Tongue (tissue), 1 donor: ENCODE measurements at regions not wholly inside any gene's neighbourhood (a gene's known extent, or its start where the extent isn't known, plus 50 kb on each side); places are given as distances from the start of the nearest gene placed in this dataset.

ENCODE experiments used
- DNase-seq: peaks from one replicate; pipeline ENCODE4 v3.0.0-alpha.2; 2015

DNA sequence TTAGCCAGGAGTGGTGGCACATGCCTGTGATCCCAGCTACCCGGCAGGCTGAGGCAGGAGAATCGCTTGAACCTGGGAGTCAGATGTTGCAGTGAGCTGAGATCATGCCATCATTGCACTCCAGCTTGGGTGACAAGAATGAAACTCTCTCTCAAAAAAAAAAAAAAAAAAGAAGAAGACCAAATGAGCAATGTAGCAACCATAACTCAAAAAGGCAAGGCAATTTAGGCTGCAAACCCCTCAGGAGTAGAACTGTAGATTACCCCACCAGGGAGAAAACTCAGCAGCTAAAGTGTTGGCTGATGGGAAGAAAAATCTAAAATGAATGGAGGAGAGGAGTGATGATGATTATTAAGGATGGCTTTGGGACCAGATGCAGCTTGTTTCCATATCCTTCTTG is 256.7 kb upstream of the UBASH3B start:
- no peak for DNase-seq

DNA sequence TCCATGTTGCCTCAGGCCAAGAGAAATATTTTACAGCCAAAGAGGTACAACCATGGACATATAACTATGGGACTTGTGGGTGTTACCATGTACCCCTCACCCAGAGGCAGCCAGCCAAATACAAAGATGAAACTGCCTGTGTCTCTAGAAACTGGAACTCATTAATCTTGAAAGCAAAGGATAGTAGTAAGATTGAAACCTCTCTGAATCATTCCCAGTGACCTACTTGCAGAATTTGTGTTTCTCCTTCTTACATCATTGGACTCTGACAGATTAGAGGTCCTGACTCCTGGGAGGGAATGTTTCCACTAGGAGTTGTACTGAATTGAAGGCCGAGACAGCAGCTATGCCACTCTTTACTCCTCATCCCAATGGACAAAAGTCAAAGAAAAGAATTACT is 257.4 kb upstream of the UBASH3B start:
- DNase-seq: no peak

DNA sequence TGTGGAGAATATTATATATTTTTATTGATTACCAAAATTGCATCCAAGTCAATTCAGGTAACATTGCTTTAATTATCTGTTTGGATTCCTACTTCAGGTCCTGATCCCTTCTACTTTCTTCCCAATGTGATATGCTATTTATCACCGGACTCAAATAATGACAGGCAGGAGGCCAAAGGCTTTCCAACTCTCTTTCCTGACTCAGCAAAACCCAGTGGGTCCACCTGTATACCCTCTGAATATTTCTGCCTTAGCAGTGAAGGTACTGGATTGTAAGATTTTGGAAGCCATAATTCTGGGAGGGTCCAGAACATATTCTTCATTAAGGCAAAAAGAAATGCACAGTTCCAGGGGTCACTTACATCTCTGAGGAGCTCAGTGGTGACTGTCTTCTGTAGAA is 260.2 kb upstream of the UBASH3B start:
- no peak for DNase-seq

DNA sequence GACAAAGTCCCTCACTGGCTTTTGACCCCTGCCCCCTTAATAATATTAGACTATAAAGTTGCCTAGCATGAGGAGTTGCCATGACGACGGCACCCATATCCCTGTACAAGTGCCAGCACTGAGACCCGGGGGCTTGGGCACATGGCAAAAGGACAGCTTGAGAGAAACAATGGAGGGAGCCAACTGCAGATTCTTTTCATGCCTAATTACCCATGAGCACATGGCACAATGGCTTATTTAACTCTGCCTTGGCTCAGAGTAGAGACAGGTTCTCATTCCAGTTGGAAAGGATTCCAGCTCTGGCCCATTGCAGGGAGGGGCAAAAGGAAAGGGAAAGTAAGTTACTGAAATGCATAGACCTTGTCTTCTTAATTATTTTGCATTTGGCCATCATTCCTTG is 261.2 kb upstream of the UBASH3B start:
- peak; percentile 76 for DNase-seq

DNA sequence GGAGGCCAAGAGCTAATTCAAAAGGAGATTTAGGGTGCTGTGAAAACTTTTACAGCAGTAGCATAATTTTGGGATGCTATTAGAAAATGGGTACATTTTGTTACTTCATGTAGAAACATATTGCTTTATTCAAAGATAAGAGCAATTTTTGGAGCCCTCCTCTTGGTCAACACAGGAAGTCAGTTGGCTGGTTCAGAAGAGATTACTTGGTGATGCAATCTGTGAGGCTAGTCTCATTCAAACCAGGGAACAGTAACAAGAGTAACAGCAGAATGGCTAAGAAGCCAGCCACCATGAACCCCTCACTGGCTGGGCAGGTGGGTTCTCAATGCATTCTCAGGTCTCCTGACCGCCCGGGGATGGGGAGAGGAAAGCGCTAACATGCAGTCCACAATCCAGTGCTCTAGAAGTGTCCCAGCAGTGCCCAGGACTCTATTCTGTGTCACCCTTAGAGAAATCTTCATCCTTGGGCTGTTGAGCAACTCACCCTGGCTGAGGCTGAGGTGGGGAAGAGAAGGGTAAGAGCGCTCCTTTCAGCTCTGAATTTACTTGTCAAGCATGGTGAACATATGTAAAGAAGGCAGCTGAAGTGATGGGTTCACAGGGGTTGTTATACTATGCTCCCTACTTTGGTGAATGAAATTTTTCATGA is 262.2 kb upstream of the UBASH3B start:
- DNase-seq: no peak

DNA sequence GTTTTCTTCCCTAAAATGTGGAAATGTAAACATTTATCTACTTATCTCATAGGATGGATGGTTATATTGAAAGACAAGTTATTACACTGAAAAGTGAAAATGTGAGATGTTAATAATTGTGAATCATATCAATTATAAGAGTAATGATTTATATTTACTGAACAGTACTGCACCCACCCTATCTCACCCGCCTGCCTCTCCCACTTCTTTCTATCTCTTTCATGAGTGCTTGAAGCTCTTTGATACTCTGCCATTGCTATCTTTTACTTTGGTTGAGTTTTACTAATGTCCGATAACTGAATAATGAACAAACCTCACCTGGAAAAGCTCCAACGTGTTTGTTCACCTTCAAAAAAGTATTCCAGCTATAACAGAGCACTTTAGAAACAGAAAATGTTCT is 263.0 kb upstream of the UBASH3B start:
- DNase-seq: no peak

DNA sequence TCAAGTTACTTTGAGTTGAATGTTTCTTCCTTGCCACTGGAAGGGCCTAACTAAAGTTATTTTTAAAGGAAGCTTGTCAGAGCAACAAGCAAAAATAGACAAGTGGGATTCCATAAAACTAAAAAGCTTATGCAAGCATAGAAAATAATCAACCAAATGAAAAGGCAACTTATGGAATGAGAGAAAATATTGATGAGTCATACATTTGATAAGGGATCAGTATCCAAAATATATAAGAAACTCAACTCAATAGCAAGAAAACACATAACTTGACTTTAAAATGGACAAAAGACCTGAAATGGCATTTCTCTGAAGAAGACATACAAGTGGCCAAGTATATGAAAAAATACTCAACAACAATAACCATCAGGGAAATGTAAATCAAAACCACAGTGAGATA is 264.5 kb upstream of the UBASH3B start:
- no peak for DNase-seq

DNA sequence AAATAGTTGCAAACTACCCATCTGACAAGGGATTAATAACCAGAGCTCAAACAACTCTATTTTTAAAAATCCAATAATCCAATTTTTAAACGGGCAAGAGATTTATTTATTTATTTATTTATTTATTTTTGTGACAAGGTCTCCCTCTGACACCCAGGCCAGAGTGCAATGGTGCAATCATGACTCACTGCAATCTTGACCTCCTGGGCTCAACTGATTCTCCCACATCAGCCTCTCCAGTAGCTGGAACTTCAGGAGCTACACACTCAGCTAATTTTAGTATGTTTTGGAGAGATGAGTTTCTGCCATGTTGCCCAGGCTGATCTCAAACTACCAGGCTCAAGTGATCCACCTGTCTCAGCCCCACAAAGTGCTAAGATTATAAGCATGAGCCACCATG is 267.2 kb upstream of the BLID start:
- no peak for DNase-seq

DNA sequence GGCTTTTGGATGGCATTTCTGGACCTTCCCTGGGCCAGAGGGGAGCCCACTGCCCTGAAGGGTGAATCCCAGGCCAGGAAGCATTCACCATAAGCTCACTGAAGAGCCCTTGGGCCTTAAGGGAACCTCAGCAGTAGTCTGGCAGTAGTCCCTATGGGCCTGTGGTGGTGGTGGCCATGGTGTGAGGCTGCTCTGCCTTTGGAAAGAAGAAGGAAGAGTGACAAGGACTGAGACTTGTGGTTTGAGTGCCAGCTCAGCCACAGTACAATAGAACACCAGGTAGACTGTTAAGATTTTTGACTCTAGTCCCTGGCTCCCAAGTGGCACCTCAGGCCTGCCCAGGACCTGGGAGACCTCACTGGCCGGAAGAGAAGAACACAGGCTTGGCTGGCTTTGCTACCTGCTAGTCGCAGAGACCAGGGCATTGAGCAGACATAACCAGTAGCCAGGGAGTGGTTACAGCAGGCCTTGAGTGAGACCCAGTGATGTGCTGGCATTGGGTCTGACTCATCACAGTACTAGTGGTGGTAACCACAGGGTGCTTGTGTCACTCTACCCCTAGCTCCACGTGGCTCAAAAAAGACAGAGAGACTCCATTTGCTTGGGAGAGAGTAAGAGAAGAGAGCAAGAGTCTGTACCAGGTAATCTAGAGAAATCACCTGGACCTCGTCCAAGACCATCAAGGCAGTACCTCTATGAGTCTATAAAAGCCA is 259.8 kb upstream of the BLID start:
- no peak for DNase-seq

DNA sequence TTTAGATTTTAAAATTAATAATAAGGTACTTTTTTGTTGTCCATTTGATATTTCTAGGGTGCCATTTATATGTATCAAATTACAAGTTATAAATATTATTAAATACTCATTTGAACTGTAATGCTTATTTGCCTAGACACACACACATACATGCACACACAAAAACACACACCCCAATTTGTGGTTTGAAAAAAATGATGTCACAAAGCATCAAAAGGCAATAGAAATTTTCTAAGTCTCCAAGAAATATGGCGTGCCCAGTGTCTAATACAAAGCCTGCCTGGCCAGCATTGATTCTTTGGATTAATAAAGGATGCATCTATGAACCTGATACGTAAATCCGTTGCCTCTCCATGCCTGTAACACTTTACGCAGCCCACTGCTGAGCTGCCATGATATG is 252.8 kb upstream of the BLID start:
- no peak for DNase-seq

DNA sequence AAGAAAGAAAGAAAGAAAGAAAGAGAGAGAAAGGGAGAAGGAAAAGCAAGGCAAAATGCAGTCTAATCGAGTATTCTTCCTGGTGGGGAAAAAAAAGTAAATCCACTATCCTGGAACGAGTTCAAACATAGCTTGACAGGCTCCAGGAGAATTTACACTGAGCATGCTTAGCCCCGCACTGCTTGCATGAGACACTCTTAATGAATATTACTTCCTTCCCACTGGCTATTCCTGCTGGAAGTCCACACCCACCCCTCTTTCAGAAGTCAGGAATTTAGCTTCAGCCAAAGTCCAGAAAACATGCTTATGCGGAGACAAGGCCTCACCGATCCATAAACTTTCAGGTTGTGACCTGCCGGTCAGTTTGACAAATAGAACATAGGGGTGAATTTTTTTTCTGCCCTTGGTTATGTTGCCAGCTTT is 251.8 kb upstream of the BLID start:
- peak; percentile 92 for DNase-seq

DNA sequence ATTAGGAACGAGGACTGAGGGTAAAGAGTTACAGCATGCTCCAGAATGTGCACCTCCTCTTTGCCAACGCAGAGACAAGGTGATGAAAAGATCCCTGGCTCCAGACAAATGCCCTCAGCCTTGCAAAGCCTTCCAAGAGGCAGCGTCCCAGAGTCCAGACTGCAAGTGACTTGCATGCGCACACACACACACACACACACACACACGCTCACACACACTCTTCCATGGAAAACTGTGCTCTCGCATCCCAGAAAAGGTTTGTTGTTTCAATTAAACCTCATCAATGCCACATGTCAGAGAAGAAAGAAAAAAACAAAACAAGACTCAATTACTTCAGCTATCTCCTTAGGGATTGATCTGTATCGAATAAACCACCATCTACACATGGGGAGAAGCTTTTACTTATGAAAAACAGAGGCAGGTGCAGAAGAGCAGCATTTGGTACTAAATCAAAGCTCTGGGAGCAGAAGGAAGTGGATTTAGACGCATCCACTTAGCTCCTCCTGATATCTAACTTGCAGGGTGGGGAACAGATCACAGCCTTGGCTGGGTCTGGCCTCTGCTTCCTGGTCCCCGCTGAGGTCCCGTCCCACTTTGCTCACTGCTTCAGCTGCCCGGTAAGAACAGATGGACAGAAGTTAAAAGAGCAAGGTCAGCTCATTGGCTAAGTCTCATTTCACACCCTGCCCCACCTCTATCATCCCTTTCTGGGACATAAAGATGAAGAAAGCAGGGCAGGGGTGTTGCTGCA is 249.8 kb upstream of the BLID start:
- peak; percentile 69 for DNase-seq

DNA sequence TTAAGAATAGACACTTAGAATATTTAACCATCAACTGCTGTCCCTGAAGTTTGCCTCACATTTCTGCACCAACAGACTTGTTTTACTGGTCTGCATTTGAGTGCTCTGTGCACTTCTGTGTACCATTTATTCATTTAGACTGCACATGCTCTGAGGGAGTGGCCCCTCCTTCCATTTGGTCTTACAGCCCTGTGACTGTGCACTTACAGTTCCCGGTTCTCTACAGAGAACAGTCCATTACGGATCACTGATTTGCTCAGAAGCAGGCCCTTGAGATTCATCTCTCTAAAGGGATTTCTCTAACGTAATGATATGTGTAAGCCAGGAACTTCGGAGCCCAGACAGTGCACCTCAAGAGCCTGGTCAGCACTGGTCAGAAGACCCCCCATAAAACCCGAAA is 247.3 kb upstream of the BLID start:
- DNase-seq: no peak

DNA sequence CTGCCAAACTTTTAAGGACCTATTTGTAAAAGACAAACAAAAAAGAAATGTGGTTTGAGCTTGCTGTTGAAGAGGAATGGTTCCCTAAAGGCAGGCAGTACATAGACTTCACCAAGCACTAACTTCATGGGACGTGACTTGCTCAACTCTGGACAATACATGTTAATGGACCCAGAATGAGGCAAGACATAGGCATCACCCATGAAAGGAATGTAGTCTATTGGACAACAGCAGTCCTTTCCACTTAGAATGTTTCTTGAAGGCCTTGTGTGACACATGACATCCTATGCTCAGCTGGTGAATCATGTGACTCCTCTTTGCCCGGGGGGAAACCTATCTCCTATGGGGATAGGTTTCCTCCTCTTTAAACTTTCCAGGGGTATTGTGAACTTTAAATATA is 246.4 kb upstream of the BLID start:
- no peak for DNase-seq

DNA sequence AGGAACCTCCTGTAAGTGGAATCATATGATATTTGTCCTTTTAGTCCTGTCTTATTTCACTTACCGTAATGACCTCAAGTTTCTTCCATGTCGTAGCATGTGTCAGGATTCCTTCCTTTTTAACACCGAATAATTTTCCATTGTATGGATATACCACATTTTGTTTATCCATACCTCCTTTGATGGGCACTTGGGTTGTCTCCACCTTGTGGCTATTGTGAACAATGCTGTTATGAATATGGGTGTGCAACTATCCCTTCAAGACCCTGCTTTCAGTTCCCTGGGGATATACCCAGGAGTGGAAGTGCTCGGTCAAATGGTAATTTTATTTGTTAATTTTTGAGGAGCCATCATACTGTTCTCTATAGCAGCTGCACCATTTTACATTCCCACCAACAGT is 244.9 kb upstream of the BLID start:
- DNase-seq: no peak

DNA sequence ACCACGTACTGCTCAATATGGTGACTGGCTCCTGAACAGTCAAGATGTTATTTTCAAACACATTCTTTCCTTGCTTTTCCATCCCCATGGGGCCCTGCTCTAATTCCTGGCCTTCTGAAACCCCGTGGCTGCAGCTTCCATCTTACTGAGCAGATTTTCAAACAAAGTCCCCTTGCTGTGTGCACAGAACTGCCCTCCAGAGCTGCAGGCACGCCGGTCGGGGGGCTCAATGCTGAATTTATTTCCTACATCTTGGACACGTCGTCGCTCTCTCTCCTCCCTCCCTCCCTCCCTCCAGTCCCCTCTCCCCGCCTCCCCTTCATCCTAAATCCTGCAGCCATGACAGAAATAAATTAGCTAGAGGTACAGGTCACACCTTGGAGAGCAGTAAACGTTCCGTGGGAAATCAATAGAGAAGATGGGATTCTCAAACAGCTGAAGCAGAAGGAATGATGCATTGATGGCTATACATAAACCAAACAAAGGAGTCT is 243.1 kb upstream of the BLID start:
- peak; percentile 54 for DNase-seq

DNA sequence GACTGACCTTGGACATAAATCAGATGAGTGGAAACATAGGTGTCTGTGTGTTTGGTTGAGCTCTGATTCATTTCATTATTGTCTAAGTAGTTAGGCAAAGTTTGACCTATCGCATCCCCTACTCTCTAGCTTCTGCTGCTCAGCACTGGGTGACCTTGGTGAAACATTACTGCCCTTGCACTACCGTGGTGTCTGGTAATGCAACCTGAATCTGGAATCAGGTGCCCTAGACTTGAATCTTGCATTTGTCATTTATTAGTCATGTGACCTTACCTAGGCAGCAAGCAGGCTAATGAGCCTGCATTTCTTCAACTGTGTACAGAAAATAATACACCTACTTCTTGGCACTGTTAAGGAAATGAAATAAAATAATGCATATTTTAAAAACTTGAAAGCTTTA is 242.3 kb upstream of the BLID start:
- DNase-seq: no peak

DNA sequence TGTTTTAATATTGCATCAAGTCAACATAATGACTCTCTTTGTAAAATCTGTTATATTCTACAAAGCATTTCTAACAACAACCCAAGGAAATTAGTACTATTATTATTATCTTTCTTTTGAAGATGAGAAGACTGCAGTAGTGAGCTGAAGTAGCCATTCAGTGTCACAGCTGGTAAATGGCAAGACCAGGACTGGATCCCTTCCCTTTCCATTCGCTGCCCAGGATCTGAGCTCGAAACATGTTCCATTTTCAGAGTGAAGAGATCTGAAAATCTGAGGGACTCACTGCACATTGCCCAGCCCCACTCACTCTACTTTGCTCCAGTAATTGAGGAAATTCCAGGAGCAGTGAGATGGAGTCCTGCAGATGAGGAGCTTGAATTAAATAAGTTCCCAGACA is 240.0 kb upstream of the BLID start:
- no peak for DNase-seq

DNA sequence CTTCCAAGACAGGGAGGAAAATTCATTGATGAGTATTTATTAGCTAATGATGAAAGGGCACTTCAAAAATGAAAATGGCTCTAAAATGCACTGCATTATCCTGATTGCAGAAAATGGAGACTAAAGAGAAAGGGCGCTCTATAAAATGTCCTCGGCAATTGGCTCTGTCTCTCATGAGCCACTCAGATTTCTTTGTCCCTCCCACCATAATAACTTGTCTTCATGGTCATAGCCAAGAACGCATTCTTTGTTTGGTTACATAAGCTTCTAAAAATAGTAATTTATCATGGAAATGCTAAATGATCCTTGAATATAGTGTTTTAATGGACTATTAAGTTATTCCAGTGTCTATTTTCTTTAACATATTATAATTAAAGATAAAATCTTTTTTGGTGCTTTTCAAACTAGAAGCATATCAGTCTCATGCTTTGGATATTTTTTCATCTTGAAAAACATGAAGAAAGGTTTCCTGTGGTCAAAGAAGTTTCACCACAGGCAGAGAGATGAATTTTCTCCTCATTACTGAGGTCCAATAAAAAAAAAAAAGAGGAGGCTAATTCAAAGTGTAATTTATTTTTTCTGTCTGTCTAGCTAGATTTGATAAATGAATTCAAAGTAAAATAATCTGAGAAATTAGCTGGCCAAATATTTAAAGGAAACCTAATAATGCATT is 238.1 kb upstream of the BLID start:
- DNase-seq: peak; percentile 48

DNA sequence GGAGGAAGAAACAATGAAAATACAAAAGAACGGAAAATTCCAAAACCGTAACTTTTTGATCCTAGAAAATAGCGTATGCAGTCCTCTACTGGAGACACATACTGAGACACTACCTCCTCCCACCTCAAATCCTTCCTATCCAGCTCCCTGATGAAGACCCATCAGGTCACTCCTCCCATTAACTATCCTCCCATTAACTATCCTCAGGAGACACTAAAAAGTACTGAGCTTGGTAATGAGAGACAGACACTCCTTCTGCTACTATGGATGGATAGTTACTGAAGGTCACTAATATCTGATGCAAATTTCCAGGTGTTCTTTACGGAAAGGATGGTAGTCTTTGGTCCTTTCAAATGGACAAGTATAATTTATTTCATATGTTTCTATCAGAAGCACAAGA is 237.5 kb upstream of the BLID start:
- DNase-seq: no peak

DNA sequence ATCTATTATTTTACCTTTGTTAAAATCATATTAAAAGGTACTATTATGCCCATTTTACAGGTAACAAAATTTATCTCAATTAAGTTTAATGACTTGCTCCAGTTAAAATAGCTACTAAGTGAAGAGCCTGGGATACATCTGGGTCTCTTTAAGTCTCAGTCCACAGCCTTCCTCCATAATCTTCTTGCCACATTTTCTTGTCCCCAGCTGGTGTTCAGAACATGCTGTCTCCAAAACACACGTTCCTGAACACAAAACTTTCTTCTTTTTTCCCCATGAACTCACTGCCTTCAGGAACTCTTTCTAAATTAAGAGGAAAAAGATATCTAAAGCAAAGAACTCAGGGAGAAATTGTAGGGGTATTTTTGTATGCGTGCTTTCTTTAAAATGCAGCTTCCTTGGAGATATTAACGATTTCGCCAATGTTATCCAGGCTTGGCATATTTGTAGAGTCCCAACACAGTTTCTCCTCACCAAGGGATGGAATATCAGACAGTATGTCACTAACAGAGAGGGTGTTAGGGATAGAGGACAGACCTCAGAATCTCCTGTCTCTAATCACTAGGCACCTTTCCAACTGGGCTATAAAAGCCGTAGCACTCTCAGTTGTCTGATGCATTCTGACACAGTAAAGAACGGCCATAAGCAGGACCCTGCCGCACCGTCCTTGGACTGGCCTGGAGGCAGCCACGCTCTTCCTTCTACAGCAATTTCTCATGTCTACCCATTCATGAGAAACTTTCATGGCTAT is 232.8 kb upstream of the BLID start:
- DNase-seq: no peak

DNA sequence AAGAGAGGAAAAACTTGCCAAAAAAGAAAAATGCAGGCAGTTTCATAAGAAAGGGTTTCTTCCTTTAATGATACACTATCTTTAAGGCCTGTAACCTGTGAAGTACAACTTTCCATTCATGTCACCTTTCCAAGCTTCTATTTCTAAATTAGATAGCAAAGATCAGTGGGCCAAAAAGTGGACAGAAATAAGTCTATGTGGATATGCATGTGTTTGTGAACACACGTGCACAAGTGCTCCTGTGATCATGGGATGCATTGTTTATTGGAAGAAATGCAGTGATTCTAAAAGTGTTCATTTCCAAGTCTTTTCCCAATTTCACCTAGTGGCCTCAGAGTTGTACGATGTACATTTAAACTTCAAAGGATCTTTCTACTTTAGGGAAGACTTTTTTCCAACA is 230.0 kb upstream of the BLID start:
- peak; percentile 52 for DNase-seq
